ENCODE measurements at regions not wholly inside any gene's neighbourhood (a gene's known extent, or its start where the extent isn't known, plus 50 kb on each side); places are given as distances from the start of the nearest gene placed in this dataset.

DNA sequence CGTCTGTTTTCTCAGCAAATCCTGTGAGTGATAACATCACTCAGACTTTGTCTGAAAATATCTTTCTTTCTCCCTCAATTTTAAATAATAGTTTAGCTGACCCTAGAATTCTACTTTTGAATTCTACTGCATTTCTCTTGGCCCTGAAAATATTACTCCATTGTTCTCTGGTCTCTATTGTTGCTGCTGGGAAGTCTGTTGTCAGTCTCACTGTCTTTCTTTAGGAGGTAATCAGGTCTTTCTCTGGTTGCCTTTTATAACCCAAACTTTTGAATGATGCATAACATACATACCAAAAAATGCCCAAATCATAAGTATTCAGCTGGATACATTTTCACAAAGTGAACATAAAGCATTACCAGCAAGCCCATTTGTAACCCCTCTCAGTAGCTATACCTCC lies 100.0 kb downstream of the MATN1 start (continued):
- TF ChIP-seq, protein P1, sequence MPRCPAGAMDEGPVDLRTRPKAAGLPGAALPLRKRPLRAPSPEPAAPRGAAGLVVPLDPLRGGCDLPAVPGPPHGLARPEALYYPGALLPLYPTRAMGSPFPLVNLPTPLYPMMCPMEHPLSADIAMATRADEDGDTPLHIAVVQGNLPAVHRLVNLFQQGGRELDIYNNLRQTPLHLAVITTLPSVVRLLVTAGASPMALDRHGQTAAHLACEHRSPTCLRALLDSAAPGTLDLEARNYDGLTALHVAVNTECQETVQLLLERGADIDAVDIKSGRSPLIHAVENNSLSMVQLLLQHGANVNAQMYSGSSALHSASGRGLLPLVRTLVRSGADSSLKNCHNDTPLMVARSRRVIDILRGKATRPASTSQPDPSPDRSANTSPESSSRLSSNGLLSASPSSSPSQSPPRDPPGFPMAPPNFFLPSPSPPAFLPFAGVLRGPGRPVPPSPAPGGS (IDR thresholded peaks at IDR 0.05; ENCODE audit: borderline replicate concordance, insufficient read depth, low read depth, low read length, poor library complexity, severe bottlenecking): no peak
- no peak for TF ChIP-seq BHLHE40 (IDR thresholded peaks at IDR 0.05; ENCODE audit: borderline replicate concordance in 1 of 2, low read depth in 2 of 2, low read length in 1 of 2)
- no peak for TF ChIP-seq NBN (IDR thresholded peaks at IDR 0.05)
- TF ChIP-seq ZNF274 (IDR thresholded peaks at IDR 0.05; ENCODE audit: insufficient read depth, insufficient read length): no peak
- no peak for TF ChIP-seq ASH2L (IDR thresholded peaks at IDR 0.05; ENCODE audit: borderline replicate concordance, low read depth)

DNA sequence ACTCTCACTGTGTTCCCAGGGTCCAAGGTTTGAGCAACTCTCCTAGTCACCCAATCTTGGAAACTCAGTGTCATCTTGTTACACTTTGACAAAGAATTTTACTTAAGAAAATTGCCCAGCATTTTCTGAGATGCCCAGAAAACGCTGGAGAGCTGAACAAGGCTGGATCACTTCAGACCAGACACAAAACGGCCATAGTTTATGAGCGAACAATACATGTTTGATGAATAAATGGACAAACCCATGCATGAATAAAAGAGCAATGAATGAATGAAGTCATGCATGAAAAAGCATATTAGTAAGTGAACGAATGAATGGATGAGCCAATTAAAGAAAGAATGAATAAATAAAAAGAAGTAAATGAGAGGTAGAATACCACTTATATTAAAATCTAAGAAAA lies 103.8 kb downstream of the MATN1 start:
- TF ChIP-seq, protein P2, sequence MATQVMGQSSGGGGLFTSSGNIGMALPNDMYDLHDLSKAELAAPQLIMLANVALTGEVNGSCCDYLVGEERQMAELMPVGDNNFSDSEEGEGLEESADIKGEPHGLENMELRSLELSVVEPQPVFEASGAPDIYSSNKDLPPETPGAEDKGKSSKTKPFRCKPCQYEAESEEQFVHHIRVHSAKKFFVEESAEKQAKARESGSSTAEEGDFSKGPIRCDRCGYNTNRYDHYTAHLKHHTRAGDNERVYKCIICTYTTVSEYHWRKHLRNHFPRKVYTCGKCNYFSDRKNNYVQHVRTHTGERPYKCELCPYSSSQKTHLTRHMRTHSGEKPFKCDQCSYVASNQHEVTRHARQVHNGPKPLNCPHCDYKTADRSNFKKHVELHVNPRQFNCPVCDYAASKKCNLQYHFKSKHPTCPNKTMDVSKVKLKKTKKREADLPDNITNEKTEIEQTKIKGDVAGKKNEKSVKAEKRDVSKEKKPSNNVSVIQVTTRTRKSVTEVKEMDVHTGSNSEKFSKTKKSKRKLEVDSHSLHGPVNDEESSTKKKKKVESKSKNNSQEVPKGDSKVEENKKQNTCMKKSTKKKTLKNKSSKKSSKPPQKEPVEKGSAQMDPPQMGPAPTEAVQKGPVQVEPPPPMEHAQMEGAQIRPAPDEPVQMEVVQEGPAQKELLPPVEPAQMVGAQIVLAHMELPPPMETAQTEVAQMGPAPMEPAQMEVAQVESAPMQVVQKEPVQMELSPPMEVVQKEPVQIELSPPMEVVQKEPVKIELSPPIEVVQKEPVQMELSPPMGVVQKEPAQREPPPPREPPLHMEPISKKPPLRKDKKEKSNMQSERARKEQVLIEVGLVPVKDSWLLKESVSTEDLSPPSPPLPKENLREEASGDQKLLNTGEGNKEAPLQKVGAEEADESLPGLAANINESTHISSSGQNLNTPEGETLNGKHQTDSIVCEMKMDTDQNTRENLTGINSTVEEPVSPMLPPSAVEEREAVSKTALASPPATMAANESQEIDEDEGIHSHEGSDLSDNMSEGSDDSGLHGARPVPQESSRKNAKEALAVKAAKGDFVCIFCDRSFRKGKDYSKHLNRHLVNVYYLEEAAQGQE (IDR thresholded peaks at IDR 0.05; ENCODE audit: low read depth, low read length): no peak
- TF ChIP-seq JUNB (IDR thresholded peaks at IDR 0.05) (no peak), ZSCAN29 (IDR thresholded peaks at IDR 0.05) (no peak), POU2F2 (IDR thresholded peaks at IDR 0.05; ENCODE audit: borderline replicate concordance, low read depth, low read length) (no peak)
- H3K27ac ChIP-seq (ENCODE audit: control insufficient read depth, insufficient read depth): no peak overlapping the region
- H3K4me1 ChIP-seq (ENCODE audit: control insufficient read depth, insufficient read depth, low read length): no peaks in the 10 kb centered on the region
- CTCF ChIA-PET: no interaction called here
- BruUV-seq (replicated peaks): no TSS peak
- in situ Hi-C loops (cut with MboI) (no loop called here), intact Hi-C loops (cut with micrococcal nuclease; ENCODE audit: unreplicated experiment) (no loop called here)
- FAIRE-seq (no peak), DNase-seq (ENCODE audit: low read depth, low spot score) (no peak), ATAC-seq (no peak)
- H3K9me3 ChIP-seq (replicated peaks; ENCODE audit: control insufficient read depth, insufficient read depth, low read length): peaks cover 4% of the 10 kb centered on the region; the same call in 1 of the 3 replicates
- no peaks in the 10 kb centered on the region; a peak in 2 of 4 replicates for H3K27me3 ChIP-seq (replicated peaks in 1 of 2; ENCODE audit: control insufficient read depth in 2 of 2, insufficient read depth in 2 of 2, low read length in 1 of 2)
- H3K36me3 ChIP-seq (ENCODE audit: control insufficient read depth in 2 of 2, insufficient read depth in 2 of 2, low read length in 1 of 2): no peaks in the 10 kb centered on the region
- no peak overlapping the region for H3K9ac ChIP-seq (ENCODE audit: control insufficient read depth, insufficient read depth, low read length)
- RAD21 ChIA-PET (ENCODE audit: unreplicated experiment): no interaction called here
- H3K4me3 ChIP-seq: no peak overlapping the region
- WGBS (ENCODE audit: insufficient coverage, insufficient replicate concordance, low lambda C conversion rate, missing lambda C conversion rate): 4% methylated on average over 4 of the region's 4 CpGs
- H3K4me2 ChIP-seq (ENCODE audit: control insufficient read depth, insufficient read depth): no peak overlapping the region
- POLR2A ChIA-PET: no interaction called here
- no peaks in the 10 kb centered on the region for H4K20me1 ChIP-seq (ENCODE audit: control insufficient read depth, insufficient read depth)
- SMC1A ChIA-PET (ENCODE audit: uncharacterized antibody, unreplicated experiment): no interaction called here
- H3K79me2 ChIP-seq (ENCODE audit: control insufficient read depth, insufficient read depth, low read length): no peaks in the 10 kb centered on the region
- no peak overlapping the region for H2AFZ ChIP-seq (ENCODE audit: control insufficient read depth, low read depth, low read length)
